SU-DHL-6 (cell line): ENCODE measurements at regions not wholly inside any gene's neighbourhood (a gene's known extent, or its start where the extent isn't known, plus 50 kb on each side); places are given as distances from the start of the nearest gene placed in this dataset.
"Not testable (repeated sequence)": the region's sequence is repeated elsewhere in the genome, so short reads cannot be mapped to it uniquely, and the experiment has no call there.

Source experiments
- EZH2phosphoT487 ChIP-seq: fragments of 200-600 bp; sonication (generic), shearing (Covaris generic); conservative IDR thresholded peaks from 2 replicates; pipeline ENCODE4 v1.6.1; 2018; ENCODE audit warnings: mild to moderate bottlenecking, antibody characterized with exemption, low read length, moderate library complexity, mixed read lengths
- TF ChIP-seq, protein P1 (sequence below): fragments of 200-600 bp; sonication (generic); IDR thresholded peaks from one replicate; pipeline ENCODE4 v1.5.1; 2017; ENCODE audit warnings: antibody characterized with exemption, mild to moderate bottlenecking, low read length, moderate library complexity; ENCODE audit not compliant: insufficient read depth, poor library complexity, severe bottlenecking

DNA sequence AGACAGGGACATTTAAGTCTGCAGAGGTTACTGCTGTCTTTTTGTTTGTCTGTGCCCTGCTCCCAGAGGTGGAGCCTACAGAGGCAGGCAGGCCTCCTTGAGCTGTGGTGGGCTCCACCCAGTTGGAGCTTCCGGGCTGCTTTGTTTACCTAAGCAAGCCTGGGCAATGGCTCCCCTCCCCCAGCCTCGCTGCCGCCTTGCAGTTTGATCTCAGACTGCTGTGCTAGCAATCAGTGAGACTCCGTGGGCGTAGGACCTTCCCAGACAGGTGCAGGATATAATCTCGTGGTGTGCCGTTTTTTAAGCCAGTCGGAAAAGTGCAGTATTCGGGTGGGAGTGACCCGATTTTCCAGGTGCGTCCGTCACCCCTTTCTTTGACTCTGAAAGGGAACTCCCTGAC lies 248.9 kb upstream of the WSB1 start:
- TF ChIP-seq, protein P1, sequence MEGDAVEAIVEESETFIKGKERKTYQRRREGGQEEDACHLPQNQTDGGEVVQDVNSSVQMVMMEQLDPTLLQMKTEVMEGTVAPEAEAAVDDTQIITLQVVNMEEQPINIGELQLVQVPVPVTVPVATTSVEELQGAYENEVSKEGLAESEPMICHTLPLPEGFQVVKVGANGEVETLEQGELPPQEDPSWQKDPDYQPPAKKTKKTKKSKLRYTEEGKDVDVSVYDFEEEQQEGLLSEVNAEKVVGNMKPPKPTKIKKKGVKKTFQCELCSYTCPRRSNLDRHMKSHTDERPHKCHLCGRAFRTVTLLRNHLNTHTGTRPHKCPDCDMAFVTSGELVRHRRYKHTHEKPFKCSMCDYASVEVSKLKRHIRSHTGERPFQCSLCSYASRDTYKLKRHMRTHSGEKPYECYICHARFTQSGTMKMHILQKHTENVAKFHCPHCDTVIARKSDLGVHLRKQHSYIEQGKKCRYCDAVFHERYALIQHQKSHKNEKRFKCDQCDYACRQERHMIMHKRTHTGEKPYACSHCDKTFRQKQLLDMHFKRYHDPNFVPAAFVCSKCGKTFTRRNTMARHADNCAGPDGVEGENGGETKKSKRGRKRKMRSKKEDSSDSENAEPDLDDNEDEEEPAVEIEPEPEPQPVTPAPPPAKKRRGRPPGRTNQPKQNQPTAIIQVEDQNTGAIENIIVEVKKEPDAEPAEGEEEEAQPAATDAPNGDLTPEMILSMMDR = not testable (repeated sequence)
- not testable (repeated sequence) for TF ChIP-seq EZH2phosphoT487
